ENCODE measurements at regions not wholly inside any gene's neighbourhood (a gene's known extent, or its start where the extent isn't known, plus 50 kb on each side); places are given as distances from the start of the nearest gene placed in this dataset.

- in situ Hi-C loops (cut with MboI; ENCODE audit: low pct_unique_long_range_greater_than_20kb, low sequenced_read_pairs) = no loop called here
- no peak for DNase-seq
Observed at GRCh38 chr2:167712275-167712674, 535.1 kb downstream of the STK39 start.

GRCh38 chr2:167708998-167709397 lies 538.4 kb downstream of the STK39 start:
- in situ Hi-C loops (cut with MboI; ENCODE audit: low pct_unique_long_range_greater_than_20kb, low sequenced_read_pairs) = no loop called here
- no peak for DNase-seq

- in situ Hi-C loops (cut with MboI; ENCODE audit: low pct_unique_long_range_greater_than_20kb, low sequenced_read_pairs) = no loop called here
- DNase-seq = no peak
Observed at GRCh38 chr2:167706800-167707199, 540.6 kb downstream of the STK39 start.

- no peak for DNase-seq
- in situ Hi-C loops (cut with MboI; ENCODE audit: low pct_unique_long_range_greater_than_20kb, low sequenced_read_pairs) = no loop called here
Observed at GRCh38 chr2:167703441-167703840, 544.0 kb downstream of the STK39 start.

- DNase-seq = no peak
- in situ Hi-C loops (cut with MboI; ENCODE audit: low pct_unique_long_range_greater_than_20kb, low sequenced_read_pairs) = no loop called here
Observed at GRCh38 chr2:167702227-167702626, 545.2 kb downstream of the STK39 start.

- DNase-seq = no peak
- in situ Hi-C loops (cut with MboI; ENCODE audit: low pct_unique_long_range_greater_than_20kb, low sequenced_read_pairs) = no loop called here
Observed at GRCh38 chr2:167701651-167702050, 545.7 kb downstream of the STK39 start.

- DNase-seq = no peak
- in situ Hi-C loops (cut with MboI; ENCODE audit: low pct_unique_long_range_greater_than_20kb, low sequenced_read_pairs) = no loop called here
Observed at GRCh38 chr2:167697948-167698347, 549.4 kb downstream of the STK39 start.

GRCh38 chr2:167697194-167697593 lies 550.2 kb downstream of the STK39 start:
- no peak for DNase-seq
- in situ Hi-C loops (cut with MboI; ENCODE audit: low pct_unique_long_range_greater_than_20kb, low sequenced_read_pairs) = no loop called here

- in situ Hi-C loops (cut with MboI; ENCODE audit: low pct_unique_long_range_greater_than_20kb, low sequenced_read_pairs) = no loop called here
- DNase-seq = no peak
Observed at GRCh38 chr2:167692936-167693335, 554.5 kb downstream of the STK39 start.

- no peak for DNase-seq
- in situ Hi-C loops (cut with MboI; ENCODE audit: low pct_unique_long_range_greater_than_20kb, low sequenced_read_pairs) = no loop called here
Observed at GRCh38 chr2:167692191-167692590, 555.2 kb downstream of the STK39 start.

- in situ Hi-C loops (cut with MboI; ENCODE audit: low pct_unique_long_range_greater_than_20kb, low sequenced_read_pairs) = no loop called here
- DNase-seq = no peak
Observed at GRCh38 chr2:167689444-167689843, 558.0 kb downstream of the STK39 start.

- no peak for DNase-seq
- in situ Hi-C loops (cut with MboI; ENCODE audit: low pct_unique_long_range_greater_than_20kb, low sequenced_read_pairs) = no loop called here
Observed at GRCh38 chr2:167686691-167687090, 560.7 kb downstream of the STK39 start.

- in situ Hi-C loops (cut with MboI; ENCODE audit: low pct_unique_long_range_greater_than_20kb, low sequenced_read_pairs) = no loop called here
Observed at GRCh38 chr2:167681234-167682015, 566.0 kb downstream of the STK39 start.

GRCh38 chr2:167678158-167678557 lies 569.2 kb downstream of the STK39 start:
- DNase-seq = no peak
- in situ Hi-C loops (cut with MboI; ENCODE audit: low pct_unique_long_range_greater_than_20kb, low sequenced_read_pairs) = no loop called here

More at GRCh38 chr2:167681234-167682015, 566.0 kb downstream of the STK39 start:
- no peak for DNase-seq

- in situ Hi-C loops (cut with MboI; ENCODE audit: low pct_unique_long_range_greater_than_20kb, low sequenced_read_pairs) = no loop called here
- DNase-seq = no peak
Observed at GRCh38 chr2:167675906-167676305, 571.5 kb downstream of the STK39 start.

- no peak for DNase-seq
- in situ Hi-C loops (cut with MboI; ENCODE audit: low pct_unique_long_range_greater_than_20kb, low sequenced_read_pairs) = no loop called here
Observed at GRCh38 chr2:167670588-167670987, 576.8 kb downstream of the STK39 start.

- DNase-seq = no peak
- in situ Hi-C loops (cut with MboI; ENCODE audit: low pct_unique_long_range_greater_than_20kb, low sequenced_read_pairs) = no loop called here
Observed at GRCh38 chr2:167653131-167653530, 594.3 kb downstream of the STK39 start.

- no peak for DNase-seq
- in situ Hi-C loops (cut with MboI; ENCODE audit: low pct_unique_long_range_greater_than_20kb, low sequenced_read_pairs) = no loop called here
Observed at GRCh38 chr2:167652401-167652800, 595.0 kb downstream of the STK39 start.

GRCh38 chr2:167651406-167652151 lies 595.8 kb downstream of the STK39 start:
- in situ Hi-C loops (cut with MboI; ENCODE audit: low pct_unique_long_range_greater_than_20kb, low sequenced_read_pairs) = no loop called here
- no peak for DNase-seq

GRCh38 chr2:167646557-167646956 lies 600.8 kb downstream of the STK39 start:
- DNase-seq = no peak
- in situ Hi-C loops (cut with MboI; ENCODE audit: low pct_unique_long_range_greater_than_20kb, low sequenced_read_pairs) = no loop called here

- no peak for DNase-seq
- in situ Hi-C loops (cut with MboI; ENCODE audit: low pct_unique_long_range_greater_than_20kb, low sequenced_read_pairs) = no loop called here
Observed at GRCh38 chr2:167640096-167640495, 607.3 kb downstream of the STK39 start.
